ENCODE measurements at regions not wholly inside any gene's neighbourhood (a gene's known extent, or its start where the extent isn't known, plus 50 kb on each side); places are given as distances from the start of the nearest gene placed in this dataset.
"Not testable (repeated sequence)": the region's sequence is repeated elsewhere in the genome, so short reads cannot be mapped to it uniquely, and the experiment has no call there.

DNA sequence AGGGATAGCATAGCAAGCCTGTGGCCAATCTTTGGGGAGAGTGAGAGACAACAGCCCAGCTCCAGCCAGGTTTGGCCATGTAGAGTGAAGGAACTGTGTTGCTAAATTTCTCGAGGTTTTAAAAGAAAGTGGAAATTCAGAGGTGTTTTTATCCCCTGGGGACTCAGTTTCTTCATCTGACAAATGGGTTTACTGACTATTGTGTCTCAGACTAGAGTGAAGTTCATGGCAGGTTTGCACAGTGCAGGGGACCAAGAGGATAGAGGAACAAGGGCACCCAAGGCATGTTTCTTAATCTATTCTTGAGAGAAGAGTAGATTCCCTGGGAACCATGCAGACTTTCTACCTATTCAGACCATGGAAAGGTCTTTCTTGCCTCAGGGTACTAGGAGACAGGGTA is 555.8 kb upstream of the C16orf82 start:
- no peak for DNase-seq

DNA sequence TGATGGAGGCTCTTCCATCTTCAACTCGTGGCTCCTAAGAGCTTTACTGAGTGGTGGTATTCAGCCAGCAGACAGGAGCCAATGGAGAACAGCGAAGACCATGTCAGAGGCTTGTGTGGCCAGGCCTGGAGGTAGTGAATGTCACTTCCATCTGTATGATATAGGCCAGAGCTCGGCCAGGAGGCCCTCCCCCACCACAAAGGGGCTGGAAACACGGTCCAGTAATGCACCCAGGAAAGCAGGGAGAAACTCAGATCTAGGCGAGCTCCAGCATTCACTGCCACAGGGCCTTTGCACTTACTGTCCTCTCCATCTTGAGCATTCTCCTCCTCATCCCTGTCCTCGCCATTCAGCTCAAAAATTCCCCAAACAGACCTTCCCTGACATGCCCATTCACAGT is 555.3 kb upstream of the C16orf82 start:
- no peak for DNase-seq

DNA sequence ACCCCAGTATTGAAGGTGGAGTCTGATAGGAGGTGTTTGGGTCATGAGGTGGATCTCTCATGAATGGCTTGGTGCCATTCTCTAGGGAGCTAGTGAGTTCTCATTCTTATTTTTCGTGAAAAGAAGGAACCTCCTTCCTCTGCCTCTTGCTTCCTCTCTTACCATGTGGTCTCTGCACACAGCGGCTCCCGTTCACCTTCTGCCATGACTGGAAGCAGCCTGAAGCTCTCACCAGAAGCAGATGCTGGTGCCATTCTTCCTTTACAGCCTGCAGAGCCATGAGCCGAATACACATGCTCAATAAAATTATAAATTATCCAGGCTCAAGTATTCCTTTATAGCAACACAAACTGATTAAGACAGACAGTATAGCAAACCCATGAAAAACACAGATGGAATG is 545.1 kb upstream of the C16orf82 start:
- DNase-seq, result no peak

DNA sequence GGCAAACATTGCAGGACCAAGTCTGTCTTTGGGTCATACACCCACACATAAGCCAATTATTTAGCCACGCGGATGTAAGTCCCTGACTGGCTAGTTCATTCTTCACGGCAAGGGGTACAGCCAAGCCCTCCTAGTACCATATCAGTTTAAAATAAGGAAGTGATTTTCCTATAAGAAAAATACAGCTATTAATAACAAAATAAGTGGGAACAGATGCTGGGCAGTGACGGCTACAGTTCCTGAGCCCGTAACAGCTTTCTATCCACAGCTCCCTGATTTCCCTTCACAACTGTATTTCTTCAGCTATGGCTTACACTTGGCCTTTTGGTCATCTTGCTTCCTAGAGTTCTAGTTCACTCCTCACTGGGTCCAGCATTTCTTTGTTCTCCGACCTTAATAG is 542.4 kb upstream of the C16orf82 start:
- DNase-seq, result no peak

DNA sequence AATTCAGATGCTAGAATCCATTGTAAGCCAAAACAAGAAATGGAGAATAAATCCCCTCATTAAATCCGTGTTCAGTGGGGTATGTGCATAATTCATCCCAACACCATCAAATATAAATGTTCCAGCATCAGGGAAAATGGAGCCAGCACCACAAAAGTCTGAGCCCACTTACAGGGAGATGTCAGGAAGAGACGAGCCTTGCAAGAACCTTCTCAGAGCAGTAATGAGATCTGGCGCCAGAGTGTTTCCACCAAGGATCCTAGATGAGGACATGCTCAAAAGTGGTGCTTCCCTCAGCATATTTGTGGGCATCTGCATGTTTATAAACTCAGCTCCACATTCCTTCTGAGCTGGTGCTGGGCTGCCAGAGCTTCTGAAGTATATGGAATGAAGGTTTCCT is 541.9 kb upstream of the C16orf82 start:
- DNase-seq, result no peak

DNA sequence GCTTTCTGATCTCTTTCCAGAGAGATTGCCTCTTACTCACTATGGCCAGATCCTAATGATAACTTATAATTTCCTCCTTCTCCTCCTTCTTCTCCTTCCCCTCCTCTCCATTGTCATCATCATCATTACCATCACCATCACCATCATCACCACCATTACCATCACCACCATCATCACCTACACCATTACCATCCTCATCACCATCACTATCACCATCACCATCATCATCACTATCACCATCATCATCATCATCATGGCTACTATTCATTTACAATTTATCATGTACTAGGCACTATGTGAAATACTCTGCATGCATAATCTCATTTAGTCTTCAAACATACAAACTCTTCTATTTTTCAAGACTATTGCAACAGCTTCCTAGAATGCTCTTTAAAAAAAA is 540.9 kb upstream of the C16orf82 start:
- no peak for DNase-seq

DNA sequence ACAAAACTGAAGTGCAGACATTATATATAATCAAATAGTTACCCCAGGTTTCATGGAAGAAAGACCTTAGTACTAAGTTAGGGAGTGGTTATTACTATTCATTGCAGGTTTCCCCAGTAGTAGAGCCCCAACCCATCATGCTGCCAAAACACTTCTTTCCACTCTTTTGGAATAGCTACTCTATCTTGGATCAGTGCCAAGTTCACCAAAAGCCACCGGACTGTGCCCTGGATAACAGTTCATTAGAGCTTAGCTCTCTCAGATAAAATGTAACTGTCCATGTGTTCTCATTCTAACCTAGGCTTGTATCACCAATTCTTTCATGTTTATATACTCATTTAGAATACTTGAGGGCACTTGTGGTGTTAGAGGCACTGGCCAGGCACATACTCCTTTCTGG is 540.1 kb upstream of the C16orf82 start:
- DNase-seq, result no peak

DNA sequence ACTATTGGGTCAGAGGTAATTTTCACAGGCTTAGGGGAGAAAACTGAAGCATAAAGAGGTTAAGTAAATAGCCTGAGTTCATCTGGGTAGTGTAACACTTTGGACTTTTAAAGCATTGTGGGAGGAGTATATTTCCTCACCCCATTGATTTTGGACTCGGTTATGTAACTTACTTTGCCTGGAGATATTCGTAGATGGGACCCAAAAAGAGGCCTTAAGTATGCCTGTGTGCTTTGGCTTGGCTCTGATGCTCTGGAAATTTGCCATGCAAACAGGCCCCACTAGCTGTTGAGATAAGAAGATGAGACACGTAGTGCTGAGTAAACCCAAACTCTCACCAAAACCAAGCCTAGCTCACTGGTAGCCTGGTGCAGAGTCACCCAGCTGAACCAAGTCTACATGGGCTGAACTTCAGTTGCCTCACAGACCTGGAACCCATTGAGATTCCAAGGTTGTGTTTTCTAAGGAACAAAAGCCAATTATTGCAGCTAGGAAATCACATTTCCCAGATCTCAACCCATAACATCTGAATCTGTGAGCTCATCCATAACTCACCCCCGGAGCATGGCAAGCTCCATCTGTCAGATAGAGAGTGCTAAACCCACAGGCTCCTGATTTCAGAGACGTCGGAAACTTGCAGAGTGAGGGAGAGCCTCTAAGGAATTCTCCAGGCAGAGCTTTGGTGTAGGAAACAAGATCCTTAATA is 536.0 kb upstream of the C16orf82 start:
- DNase-seq, result no peak

DNA sequence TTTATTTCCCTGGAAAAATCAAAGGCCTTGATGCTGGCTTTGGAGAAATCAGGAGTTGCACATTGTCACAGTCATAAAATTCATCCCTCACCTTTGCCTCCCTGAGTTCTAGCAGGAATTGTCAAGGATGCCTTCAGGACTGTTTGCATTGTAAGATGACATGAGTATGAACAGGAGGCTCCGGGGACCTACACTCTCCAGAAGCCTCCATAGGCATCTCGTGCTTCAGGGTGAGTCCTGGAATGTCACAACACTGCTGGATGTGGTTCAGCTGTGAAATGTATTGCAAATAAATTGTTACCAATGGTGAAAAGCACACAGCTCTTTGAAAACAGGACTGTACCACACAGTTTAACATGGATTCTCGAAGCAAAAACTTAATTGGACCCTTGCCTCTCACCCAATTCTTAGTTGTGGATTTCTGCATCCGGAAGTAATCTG is 535.4 kb upstream of the C16orf82 start:
- no peak for DNase-seq

DNA sequence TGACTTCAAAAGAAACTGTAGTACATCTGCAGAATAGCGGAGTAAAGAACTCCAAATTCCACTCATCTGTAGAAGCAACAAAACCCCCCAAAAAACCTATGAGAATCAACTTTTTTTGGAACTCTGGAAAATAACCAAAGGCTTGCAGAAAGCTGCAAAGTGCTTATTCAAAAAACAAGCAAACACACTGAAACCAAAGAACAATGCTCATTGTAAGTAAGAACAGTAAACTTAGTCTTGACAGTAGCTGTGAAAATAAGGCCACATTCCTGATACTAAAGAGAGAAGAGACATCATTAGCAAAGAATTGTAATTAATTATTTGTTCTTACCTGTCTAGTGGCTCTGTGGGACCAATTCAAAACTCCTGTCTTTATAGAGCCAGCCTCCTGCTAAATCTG is 534.3 kb upstream of the C16orf82 start:
- DNase-seq, result no peak

DNA sequence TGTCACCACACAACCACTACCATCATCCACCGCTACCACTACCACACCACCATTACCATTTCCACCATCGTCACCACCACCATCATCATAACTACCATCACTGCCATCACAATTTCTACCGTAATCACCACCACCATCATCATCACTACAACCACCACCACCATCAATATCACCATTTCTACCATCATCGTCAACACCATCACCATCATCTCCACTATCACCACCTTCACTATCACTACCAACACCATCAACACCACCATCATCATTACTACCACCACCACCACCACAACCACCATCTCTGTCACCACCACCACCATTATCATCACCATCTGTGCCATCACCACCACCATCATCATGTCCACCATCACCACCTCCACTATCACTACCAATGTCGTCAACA is 524.5 kb upstream of the C16orf82 start:
- DNase-seq, result no peak

DNA sequence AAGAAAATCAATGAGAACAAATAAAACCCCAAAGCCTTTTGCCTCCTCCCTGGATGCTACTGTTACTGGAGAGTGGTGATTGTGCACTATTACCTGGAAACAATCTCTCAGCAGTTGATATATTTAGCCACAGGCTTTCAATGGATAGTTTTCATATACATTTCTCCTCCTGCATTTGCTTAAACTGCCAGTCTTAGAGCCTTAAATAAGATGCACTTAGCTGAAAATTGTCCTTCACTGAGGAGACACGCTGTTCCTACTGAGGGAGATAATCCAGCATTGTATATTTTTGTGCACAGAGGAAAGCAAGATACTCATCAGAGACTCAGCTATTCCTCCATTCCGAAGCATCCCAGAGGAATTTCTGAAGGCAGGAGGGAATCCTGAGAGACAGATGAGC is 520.2 kb upstream of the C16orf82 start:
- no peak for DNase-seq

DNA sequence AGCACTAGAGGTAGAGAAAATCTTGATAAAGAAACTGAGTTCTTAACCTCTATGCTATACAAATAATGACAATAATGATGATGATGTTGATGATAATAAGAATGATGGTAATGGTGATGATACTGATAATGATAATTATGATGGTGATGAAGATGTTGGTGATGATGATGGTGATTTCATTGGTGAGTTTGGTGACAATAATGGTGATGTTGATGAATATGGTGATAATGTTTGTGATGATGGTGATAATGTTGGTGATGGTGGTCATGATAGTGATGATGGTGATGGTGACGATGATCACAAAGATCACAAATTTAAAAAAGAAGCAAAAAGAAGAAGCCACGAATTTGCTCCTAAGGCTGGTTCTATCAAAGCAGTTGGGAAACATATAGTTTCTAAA is 519.0 kb upstream of the C16orf82 start:
- DNase-seq, result no peak

DNA sequence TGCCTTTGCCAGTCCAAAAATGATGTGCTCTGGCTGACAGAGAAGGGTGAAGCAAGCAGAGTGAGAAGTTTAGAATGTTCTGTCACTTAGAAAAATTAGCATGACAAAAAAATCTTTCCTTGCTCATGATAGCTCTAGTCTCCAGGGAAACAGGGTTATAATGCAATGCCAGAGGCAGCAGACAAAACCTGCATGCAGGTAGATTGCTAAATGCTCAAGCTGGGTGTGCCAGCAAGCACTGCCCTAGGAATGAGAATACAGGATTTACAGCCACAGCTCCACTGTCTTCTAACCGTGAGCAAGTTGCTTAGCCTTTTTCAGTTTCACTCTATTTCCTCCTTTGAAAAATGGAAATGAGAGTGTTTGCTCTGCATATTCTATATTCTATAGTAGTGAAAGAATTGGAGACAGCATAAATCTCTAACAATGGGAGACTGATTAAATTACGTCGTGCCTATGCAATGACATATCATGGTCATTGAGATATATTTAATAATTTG is 516.6 kb upstream of the C16orf82 start:
- no peak for DNase-seq

DNA sequence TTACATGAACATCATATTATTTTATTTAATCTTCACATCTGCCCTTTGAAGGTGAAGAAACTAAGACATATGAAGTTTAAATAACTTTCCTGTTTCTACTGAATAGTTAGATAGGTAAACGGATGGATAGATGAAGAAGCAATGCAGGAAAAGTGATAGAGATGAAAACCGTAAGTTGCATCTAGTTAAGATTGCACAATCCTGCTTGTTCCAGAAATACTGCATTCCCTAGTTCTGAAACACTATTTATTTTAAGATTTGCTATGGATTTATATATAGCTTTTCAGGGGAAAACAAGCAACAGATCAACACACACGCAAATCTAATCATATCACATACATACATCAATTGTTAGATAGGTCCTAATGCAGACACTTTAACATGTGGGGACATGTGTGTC is 512.7 kb upstream of the C16orf82 start:
- DNase-seq, result no peak

DNA sequence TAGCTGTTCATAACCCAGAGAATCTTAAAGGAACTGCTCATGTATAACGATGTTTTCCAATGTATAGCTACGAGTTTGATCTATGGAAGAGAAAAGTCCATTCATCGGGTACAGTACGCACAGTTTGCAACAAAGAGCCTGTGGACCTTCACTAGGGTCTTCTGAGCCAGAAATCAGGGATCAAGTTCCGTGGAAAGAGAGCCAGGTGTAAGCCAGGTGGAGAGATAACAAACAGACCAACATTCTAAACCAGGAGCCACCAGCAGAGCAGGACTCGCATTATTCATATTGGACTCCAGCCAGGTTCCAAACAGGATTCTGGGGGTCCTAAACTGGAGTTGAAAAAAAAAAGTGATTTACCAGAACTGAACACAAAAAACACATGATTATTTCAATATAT is 505.4 kb upstream of the C16orf82 start:
- no peak for DNase-seq

DNA sequence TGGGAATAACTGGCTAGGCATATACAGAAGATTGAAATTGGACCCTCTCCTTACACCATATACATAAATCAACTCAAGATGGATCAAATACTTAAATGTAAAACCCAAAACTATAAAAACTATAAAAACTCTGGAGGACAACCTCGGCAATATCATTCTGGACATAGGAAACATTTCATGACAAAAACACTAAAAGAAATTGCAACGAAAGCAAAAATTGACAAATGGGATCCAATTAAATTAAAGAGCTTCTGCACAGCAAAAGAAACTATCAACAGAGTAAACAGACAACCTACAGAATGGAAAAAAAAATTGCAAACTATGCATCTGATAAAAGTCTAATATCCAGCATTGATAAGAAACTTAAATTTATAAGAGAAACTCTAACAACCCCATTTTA is 503.7 kb upstream of the C16orf82 start:
- DNase-seq, result no peak

DNA sequence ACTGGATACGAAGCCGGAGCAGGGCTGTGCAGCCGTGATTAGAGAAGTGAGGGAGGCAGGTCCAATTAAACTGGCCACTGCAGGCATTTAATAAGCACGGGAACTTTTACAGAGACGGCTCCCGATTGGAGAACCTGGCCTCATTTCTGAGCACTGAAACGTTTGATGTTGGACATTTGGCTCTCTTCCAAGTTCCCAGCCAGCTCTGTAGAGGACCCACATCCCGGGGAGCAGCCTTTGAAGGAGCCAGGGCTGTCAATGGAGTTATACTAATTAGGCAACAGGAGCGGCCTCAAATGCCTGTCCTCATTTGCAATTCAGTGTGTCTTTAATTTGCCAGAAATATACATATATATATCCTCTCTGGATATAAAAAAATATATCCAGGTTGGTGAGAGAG is 499.4 kb upstream of the C16orf82 start:
- DNase-seq, result no peak

DNA sequence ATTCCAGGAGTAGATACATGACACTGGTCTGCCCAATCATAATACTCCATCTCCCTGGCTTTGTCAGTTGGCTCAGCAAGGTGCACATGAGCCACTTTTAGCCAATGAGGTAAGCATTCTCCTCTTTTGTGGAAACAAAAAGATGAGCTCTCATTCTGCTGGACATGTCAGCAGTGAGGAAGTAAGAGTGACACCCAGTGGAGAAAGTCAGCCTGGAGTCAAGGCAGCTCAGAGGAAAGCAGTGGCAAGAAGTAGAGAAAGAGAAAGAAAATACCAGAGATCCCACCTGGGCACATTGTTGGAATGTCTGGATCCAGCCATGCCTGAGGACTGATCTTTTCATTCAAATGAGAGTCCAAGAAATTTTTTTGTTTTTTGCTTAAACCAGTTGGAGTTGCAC is 496.9 kb upstream of the C16orf82 start:
- DNase-seq, result no peak

DNA sequence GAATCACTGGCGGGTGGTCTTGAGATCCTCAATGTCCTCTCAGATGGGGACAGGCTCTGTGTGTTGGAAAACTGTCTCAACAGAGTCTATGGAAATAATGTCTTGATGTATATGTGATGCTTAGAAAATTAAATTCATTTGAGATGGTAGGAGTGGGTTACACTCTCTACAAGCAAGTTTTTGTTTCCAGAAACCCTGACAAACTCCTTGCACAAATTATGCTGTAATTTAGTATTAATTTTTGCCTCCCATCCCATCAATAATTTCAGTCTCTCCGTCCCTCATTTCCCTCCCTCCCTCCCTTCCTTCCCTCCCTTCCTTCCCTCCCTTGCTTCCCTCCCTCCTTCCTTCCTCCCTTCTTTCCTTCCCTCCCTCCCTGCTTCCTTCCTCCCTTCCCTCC is 488.0 kb upstream of the C16orf82 start:
- DNase-seq, result no peak

DNA sequence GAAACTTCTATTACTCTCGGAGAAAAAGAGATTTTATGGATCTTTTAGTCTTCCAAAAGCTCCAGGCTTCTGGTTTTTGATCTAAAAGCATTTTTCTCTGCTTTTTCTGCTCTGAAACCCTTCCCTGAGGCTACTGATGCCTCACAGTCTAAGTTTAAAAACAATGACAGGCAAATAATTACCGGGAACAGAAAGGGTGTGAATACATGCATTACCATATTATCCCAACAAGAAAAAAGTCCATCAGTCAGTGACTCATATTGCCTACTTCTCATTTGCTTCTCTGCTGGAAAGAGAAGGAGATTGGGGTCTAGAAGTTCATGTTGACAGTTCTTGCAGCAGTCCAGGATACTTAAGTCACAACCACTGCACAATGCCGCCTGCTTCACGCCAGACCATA is 482.9 kb upstream of the C16orf82 start:
- DNase-seq, result no peak

DNA sequence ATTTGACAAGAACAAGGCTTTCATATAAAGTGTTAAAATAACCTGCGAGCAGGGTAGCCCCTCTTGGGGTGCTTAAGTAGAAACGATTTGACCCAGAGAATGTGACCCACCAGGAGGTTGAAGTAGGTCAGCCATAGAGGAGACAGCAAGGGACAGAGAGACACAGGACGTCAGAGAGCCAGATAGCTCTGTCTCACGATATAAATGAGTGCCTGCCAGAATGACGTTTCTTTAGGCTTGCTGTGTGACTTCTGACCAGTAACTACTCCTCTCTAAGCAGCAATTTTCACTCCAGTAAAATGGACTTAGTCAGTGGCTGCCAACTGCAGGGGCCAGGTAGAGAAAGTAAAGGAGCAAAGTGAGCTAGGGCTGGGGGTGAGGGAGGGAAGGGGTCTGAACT is 473.0 kb upstream of the C16orf82 start:
- DNase-seq, result no peak

DNA sequence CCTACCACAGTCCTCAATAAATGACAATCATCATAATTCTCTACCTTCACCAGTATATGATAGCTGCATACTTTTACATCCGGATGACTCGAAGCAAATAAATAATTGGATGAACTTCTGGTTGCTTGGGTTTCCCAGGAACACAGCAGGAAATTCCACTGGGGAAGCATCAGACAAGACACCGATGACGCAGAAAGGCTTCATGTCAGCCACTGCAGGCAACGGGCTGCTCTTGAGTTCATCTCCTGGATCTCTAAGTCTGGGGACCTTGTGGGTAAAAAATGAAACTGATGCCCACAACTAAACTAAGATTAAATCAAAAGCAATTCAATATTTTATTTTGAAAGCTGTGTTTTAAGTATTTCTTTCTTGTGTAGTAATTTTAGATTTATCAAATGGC is 472.1 kb upstream of the C16orf82 start:
- no peak for DNase-seq

DNA sequence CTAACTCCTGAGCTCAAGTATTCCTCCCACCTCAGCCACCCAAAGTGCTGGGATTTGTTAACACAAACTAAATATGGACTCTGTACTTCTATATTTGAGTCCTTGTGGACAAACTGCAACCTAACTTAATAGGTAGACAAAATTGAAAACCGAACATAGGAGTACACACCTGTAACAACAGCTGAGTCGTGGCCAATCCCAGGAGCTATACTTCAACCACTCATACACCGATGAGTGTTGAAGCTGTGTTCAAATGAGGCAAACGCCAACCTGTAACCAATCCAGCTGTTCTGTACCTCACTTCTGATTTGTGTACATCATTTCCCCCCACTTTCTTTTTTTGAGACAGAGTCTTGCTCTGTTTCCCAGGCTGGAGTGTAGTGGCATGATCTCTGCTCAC is 471.5 kb upstream of the C16orf82 start:
- DNase-seq, result no peak

DNA sequence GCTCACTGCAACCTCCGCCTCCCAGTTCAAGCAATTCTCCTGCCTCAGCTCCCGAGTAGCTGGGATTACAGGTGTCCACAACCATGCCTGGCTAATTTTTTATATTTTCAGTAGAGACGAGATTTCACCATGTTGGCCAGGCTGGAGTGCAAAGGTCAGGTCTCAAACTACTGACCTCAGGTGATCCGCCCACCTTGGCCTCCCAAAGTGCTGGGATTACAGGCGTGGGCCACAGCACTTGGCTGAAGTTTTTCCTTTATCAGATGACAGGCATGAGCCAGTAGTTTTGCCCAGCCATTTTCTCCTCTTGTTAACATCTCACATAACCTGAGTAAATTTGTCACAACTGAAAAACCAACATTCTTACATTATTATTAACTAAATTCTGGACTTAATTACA is 470.7 kb upstream of the C16orf82 start:
- not testable (repeated sequence) for DNase-seq

Data from CD4-positive, alpha-beta T cell treated with Interferon alpha-2 for 1 hour (primary cell).